Mesenchymal stem cell (in vitro differentiated cells and primary cell): ENCODE measurements at regions not wholly inside any gene's neighbourhood (a gene's known extent, or its start where the extent isn't known, plus 50 kb on each side); places are given as distances from the start of the nearest gene placed in this dataset.

Experiments used
- DNase-seq: peaks from one replicate; pipeline ENCODE4 v3.0.0-alpha.2; 2013
- H2AFZ ChIP-seq: one replicate; pipeline ENCODE4 v1.6.1; 2013; ENCODE audit warnings: low read depth, mild to moderate bottlenecking, control low read depth, inconsistent platforms, low read length, moderate library complexity
- H2AK5ac ChIP-seq: 2 replicates; pipeline ENCODE4 v1.6.1; 2013; ENCODE audit warnings: low read length, moderate library complexity, mild to moderate bottlenecking, inconsistent platforms; ENCODE audit not compliant: severe bottlenecking
- H2BK120ac ChIP-seq: one replicate; pipeline ENCODE4 v1.6.1; 2013; ENCODE audit warnings: low read depth, mild to moderate bottlenecking, inconsistent platforms, low read length, moderate library complexity
- H2BK12ac ChIP-seq, 2 experiments: one replicate each; pipeline ENCODE4 v1.6.1; 2013; ENCODE audit warnings: inconsistent platforms in 2 of 2, low read length in 2 of 2, mild to moderate bottlenecking in 2 of 2, moderate library complexity in 2 of 2, control low read depth in 1 of 2
- H2BK15ac ChIP-seq: one replicate; pipeline ENCODE4 v1.6.1; 2013; ENCODE audit warnings: mild to moderate bottlenecking, low read depth, inconsistent platforms; ENCODE audit not compliant: poor library complexity, severe bottlenecking
- H2BK5ac ChIP-seq: 2 replicates; pipeline ENCODE4 v1.6.1; 2013; ENCODE audit warnings: low read depth, mild to moderate bottlenecking, low read length, control low read depth, inconsistent platforms; ENCODE audit not compliant: poor library complexity, severe bottlenecking
- H3K14ac ChIP-seq, 2 experiments: one replicate each; pipeline ENCODE4 v1.6.1; 2013; ENCODE audit warnings: inconsistent platforms in 2 of 2, low read length in 2 of 2, control low read depth in 1 of 2, mild to moderate bottlenecking in 1 of 2, moderate library complexity in 1 of 2
- H3K18ac ChIP-seq, 2 experiments: one replicate each; pipeline ENCODE4 v1.6.1; 2013; ENCODE audit warnings: inconsistent platforms in 2 of 2, low read length in 2 of 2, control low read depth in 1 of 2, low read depth in 1 of 2, mild to moderate bottlenecking in 1 of 2
- H3K23ac ChIP-seq, 2 experiments: one replicate each; pipeline ENCODE4 v1.6.1; 2013; ENCODE audit warnings: inconsistent platforms in 2 of 2, low read length in 2 of 2, mild to moderate bottlenecking in 2 of 2, moderate library complexity in 2 of 2, control low read depth in 1 of 2
- H3K27ac ChIP-seq: 2 replicates; pipeline ENCODE4 v1.5.1; 2013; ENCODE audit warnings: mild to moderate bottlenecking, moderate library complexity, low read length, control low read depth, inconsistent platforms; ENCODE audit not compliant: poor library complexity, severe bottlenecking
- H3K27me3 ChIP-seq, 2 experiments: 2 replicates each; pipeline versions ENCODE4 v1.6.1 to v1.7.0; 2013; ENCODE audit warnings: low read length in 2 of 2, mild to moderate bottlenecking in 2 of 2, moderate library complexity in 2 of 2, control low read depth in 1 of 2, inconsistent platforms in 1 of 2; ENCODE audit not compliant: control insufficient read depth in 1 of 2, insufficient read depth in 1 of 2
- H3K36me3 ChIP-seq, 2 experiments: 2 replicates each; pipeline versions ENCODE4 v1.6.1 to v1.7.0; 2013; ENCODE audit warnings: low read length in 2 of 2, control low read depth in 1 of 2, inconsistent platforms in 1 of 2, low read depth in 1 of 2, mild to moderate bottlenecking in 1 of 2; ENCODE audit not compliant: insufficient read depth in 2 of 2, control insufficient read depth in 1 of 2
- H3K4ac ChIP-seq, 2 experiments: one replicate each; pipeline ENCODE4 v1.6.1; 2013; ENCODE audit warnings: inconsistent platforms in 2 of 2, low read length in 2 of 2, mild to moderate bottlenecking in 2 of 2, moderate library complexity in 2 of 2, control low read depth in 1 of 2, low read depth in 1 of 2
- H3K4me1 ChIP-seq: 2 replicates; pipeline ENCODE4 v1.6.1; 2013; ENCODE audit warnings: low read depth, low read length, control low read depth; ENCODE audit not compliant: control insufficient read depth, insufficient read depth
- H3K4me2 ChIP-seq: 2 replicates; pipeline ENCODE4 v1.6.1; 2013; ENCODE audit warnings: low read length, mild to moderate bottlenecking, inconsistent platforms; ENCODE audit not compliant: poor library complexity, severe bottlenecking
- H3K4me3 ChIP-seq, 2 experiments: 2 replicates each; pipeline versions ENCODE4 v1.5.1 to v1.7.0; 2013; ENCODE audit warnings: low read length in 2 of 2, mild to moderate bottlenecking in 2 of 2, control low read depth in 1 of 2, low read depth in 1 of 2; ENCODE audit not compliant: insufficient read depth in 1 of 2
- H3K79me1 ChIP-seq: replicated peaks from 2 replicates; pipeline ENCODE4 v1.6.1; 2013; ENCODE audit warnings: mild to moderate bottlenecking, control low read depth, low read length, inconsistent platforms; ENCODE audit not compliant: poor library complexity, severe bottlenecking
- H3K9ac ChIP-seq: 2 replicates; pipeline ENCODE4 v1.7.0; 2013; ENCODE audit warnings: mild to moderate bottlenecking, low read length, moderate library complexity
- H3K9me3 ChIP-seq: 2 replicates; pipeline ENCODE4 v1.7.0; 2013; ENCODE audit warnings: mild to moderate bottlenecking, low read length; ENCODE audit not compliant: control insufficient read depth
- H4K8ac ChIP-seq: one replicate; pipeline ENCODE4 v1.6.1; 2013; ENCODE audit warnings: inconsistent platforms, mild to moderate bottlenecking, low read length, moderate library complexity
- H4K91ac ChIP-seq: one replicate; pipeline ENCODE4 v1.6.1; 2013; ENCODE audit warnings: mild to moderate bottlenecking, low read length, inconsistent platforms
- WGBS: methylation state at CpG from one replicate; pipeline ENCODE4 v1.1.7; 2013; ENCODE audit warnings: mixed read lengths; 5-methylcytosine and 5-hydroxymethylcytosine counted together

DNA sequence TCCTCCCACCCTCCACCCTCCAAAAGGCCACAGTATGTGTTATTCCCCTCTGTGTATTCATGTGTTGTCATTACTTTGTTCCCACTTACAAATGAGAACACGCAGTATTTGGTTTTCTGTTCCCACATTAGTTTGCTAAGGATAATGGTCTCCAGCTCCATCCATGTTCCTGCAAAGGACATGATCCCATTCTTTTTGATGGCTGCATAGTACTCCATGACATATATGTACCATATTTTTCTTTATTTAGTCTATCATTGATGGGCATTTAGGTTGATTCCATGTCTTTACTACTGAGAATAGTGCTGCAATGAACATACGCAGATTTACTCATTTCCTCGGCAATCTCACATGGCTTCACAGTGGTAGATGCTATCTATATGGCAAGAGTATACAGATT lies 453.6 kb upstream of the CFAP20DC start:
- Histone ChIP-seq H3K23ac (no peak overlapping the region), H2BK120ac (no peak overlapping the region), H3K4me1 (no peaks in the 10 kb centered on the region), H2BK15ac (no peak overlapping the region), H3K14ac (no peak overlapping the region), H2AK5ac (no peak overlapping the region), H3K4ac (no peak overlapping the region), H3K79me1 (no peaks in the 10 kb centered on the region), H3K4me2 (no peak overlapping the region), H3K27ac (no peak overlapping the region), H4K8ac (no peak overlapping the region), H2BK12ac (no peak overlapping the region), H3K9ac (no peak overlapping the region), H2AFZ (no peak overlapping the region), H4K91ac (no peak overlapping the region), H3K9me3 (no peaks in the 10 kb centered on the region), H3K27me3 (no peaks in the 10 kb centered on the region), H2BK5ac (no peak overlapping the region), H3K18ac (no peak overlapping the region), H3K4me3 (no peak overlapping the region), H3K36me3 (no peaks in the 10 kb centered on the region)
- 100% methylated on average over 3 of the region's 3 CpGs for WGBS
- no peak for DNase-seq

- Histone ChIP-seq H2BK120ac (no peak overlapping the region), H3K18ac (no peak overlapping the region), H3K9me3 (no peaks in the 10 kb centered on the region), H2AFZ (no peak overlapping the region), H3K27ac (no peak overlapping the region), H2BK15ac (no peak overlapping the region), H3K23ac (no peak overlapping the region), H2BK12ac (no peak overlapping the region), H3K14ac (no peak overlapping the region), H3K4me3 (no peak overlapping the region), H3K9ac (peak overlapping the region; percentile 33), H2AK5ac (no peak overlapping the region), H4K91ac (no peak overlapping the region), H3K4me1 (no peaks in the 10 kb centered on the region), H3K4ac (no peak overlapping the region), H3K79me1 (no peaks in the 10 kb centered on the region), H4K8ac (no peak overlapping the region), H3K4me2 (no peak overlapping the region), H3K27me3 (no peaks in the 10 kb centered on the region), H2BK5ac (no peak overlapping the region), H3K36me3 (no peaks in the 10 kb centered on the region)
- 3% methylated on average over 4 of the region's 4 CpGs for WGBS
- DNase-seq: peak; percentile 89
These were observed 453.0 kb upstream of the CFAP20DC start for GRCh38 chr3:59502806-59503205.

- Histone ChIP-seq H3K27me3 (peaks cover 0 to 16% of the 10 kb centered on the region in 2 experiments), H3K4me3 (no peak overlapping the region)
These were observed 450.1 kb upstream of the CFAP20DC start for GRCh38 chr3:59499954-59500353.

GRCh38 chr3:59499000-59499399 lies 449.2 kb upstream of the CFAP20DC start:
- Histone ChIP-seq H2AK5ac (no peak overlapping the region), H3K4me2 (no peak overlapping the region), H2AFZ (no peak overlapping the region), H3K27me3 (peaks cover 0 to 16% of the 10 kb centered on the region in 2 experiments), H3K23ac (no peak overlapping the region), H4K8ac (no peak overlapping the region), H3K79me1 (no peaks in the 10 kb centered on the region), H3K4me3 (no peak overlapping the region), H3K36me3 (no peaks in the 10 kb centered on the region), H3K4ac (no peak overlapping the region), H3K4me1 (no peaks in the 10 kb centered on the region), H2BK5ac (no peak overlapping the region), H3K27ac (no peak overlapping the region), H3K9me3 (peaks cover 4% of the 10 kb centered on the region), H3K9ac (no peak overlapping the region), H4K91ac (no peak overlapping the region), H2BK15ac (no peak overlapping the region), H3K14ac (peak overlapping the region in 1 of 2 experiments; percentile 46), H2BK12ac (no peak overlapping the region), H2BK120ac (no peak overlapping the region), H3K18ac (peak overlapping the region in 1 of 2 experiments; percentile 5)
- no peak for DNase-seq
- WGBS: 93% methylated on average over 15 of the region's 15 CpGs

More at GRCh38 chr3:59499954-59500353, 450.1 kb upstream of the CFAP20DC start:
- H3K4ac ChIP-seq: no peak overlapping the region
- no peak overlapping the region for H3K4me2 ChIP-seq
- no peak overlapping the region for H2BK120ac ChIP-seq
- H3K14ac ChIP-seq: no peak overlapping the region
- no peaks in the 10 kb centered on the region for H3K9me3 ChIP-seq
- WGBS: 92% methylated on average over 4 of the region's 4 CpGs
- H2BK15ac ChIP-seq: no peak overlapping the region
- H3K27ac ChIP-seq: no peak overlapping the region
- H2BK12ac ChIP-seq: no peak overlapping the region
- H3K36me3 ChIP-seq: no peaks in the 10 kb centered on the region
- H3K79me1 ChIP-seq: no peaks in the 10 kb centered on the region
- no peaks in the 10 kb centered on the region for H3K4me1 ChIP-seq
- H2AK5ac ChIP-seq: no peak overlapping the region
- H2AFZ ChIP-seq: no peak overlapping the region
- H4K91ac ChIP-seq: no peak overlapping the region
- no peak overlapping the region for H3K18ac ChIP-seq
- no peak overlapping the region for H4K8ac ChIP-seq
- no peak for DNase-seq
- H3K23ac ChIP-seq: no peak overlapping the region
- H2BK5ac ChIP-seq: no peak overlapping the region
- no peak overlapping the region for H3K9ac ChIP-seq
